ENCODE measurements at regions not wholly inside any gene's neighbourhood (a gene's known extent, or its start where the extent isn't known, plus 50 kb on each side); places are given as distances from the start of the nearest gene placed in this dataset.

DNA sequence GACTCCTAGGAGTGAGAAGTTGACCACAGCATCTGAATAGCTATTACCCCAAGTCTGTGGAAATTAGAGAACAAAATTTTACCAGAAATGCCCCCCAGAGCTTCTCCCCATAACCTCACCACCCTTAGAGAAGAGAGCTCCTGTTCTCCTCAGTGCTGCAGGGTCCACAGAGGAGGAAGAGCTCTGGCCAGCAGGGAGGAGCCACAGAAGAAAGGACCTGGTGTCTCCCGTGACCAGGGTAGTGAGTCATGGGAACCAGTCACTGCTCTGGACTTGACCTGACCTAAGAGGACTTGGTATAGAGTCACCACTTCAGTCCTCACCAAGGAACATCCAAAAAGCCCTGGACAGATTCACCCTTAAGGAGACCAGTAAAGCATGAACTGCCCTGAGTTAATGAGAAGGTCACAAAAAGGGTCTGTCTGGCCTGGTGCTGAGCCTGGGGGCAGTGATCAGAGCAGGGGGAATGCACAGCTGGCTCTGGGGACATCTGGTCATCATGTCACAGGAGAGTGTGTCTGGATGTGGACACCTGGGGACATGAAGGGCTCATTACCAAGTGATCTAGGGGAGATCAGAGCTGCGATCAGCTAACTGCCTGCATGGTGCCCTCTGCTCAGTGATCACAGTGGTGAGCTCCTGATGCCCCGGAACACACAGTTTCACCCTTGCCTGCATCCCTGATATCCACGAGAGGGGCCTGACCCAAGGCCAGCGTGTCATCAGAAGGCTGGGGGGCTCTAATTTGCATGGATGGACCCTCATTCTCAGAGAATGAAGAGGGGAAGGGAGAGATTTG is 103.3 kb upstream of the TOP3B start:
- TF ChIP-seq, protein P1, sequence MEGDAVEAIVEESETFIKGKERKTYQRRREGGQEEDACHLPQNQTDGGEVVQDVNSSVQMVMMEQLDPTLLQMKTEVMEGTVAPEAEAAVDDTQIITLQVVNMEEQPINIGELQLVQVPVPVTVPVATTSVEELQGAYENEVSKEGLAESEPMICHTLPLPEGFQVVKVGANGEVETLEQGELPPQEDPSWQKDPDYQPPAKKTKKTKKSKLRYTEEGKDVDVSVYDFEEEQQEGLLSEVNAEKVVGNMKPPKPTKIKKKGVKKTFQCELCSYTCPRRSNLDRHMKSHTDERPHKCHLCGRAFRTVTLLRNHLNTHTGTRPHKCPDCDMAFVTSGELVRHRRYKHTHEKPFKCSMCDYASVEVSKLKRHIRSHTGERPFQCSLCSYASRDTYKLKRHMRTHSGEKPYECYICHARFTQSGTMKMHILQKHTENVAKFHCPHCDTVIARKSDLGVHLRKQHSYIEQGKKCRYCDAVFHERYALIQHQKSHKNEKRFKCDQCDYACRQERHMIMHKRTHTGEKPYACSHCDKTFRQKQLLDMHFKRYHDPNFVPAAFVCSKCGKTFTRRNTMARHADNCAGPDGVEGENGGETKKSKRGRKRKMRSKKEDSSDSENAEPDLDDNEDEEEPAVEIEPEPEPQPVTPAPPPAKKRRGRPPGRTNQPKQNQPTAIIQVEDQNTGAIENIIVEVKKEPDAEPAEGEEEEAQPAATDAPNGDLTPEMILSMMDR (IDR thresholded peaks at IDR 0.05; ENCODE audit: extremely low read depth, insufficient read depth, missing control alignments) = no peak
- no peak for DNase-seq (ENCODE audit: low spot score)
- in situ Hi-C loops (cut with MboI; ENCODE audit: low pct_unique_long_range_greater_than_20kb, low sequenced_read_pairs, unreplicated experiment) = no loop called here

DNA sequence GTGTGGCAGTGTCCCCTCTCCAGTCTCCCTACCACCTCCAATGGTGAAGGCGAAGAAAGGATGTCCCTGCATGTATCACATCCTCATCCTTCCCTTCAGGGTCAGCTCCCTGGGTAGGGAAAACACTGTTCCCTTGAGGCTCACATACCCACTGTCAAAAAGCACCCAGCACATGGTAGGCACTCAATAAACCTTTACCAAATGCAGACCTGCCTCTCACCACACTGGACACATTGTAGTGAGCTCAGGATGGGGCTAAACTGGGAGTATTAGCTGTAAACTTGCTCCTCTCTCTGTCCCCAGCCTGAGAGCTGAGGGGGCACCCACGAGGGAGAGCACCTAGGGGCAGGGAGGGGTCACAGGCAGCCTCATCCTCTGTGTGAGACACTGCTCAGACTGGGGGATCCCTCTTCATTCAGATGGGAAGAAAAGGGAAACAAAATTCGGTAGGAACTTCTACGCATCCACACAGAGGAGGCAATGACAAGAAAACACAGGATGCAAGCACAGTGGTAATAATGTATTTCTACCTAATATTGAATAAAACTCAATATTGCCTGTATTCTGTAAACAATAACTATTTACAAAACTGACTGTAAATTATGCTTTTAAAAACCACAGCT is 101.6 kb upstream of the TOP3B start:
- TF ChIP-seq, protein P1 (IDR thresholded peaks at IDR 0.05; ENCODE audit: extremely low read depth, insufficient read depth, missing control alignments) = no peak
- no peak for DNase-seq (ENCODE audit: low spot score)
- in situ Hi-C loops (cut with MboI; ENCODE audit: low pct_unique_long_range_greater_than_20kb, low sequenced_read_pairs, unreplicated experiment) = no loop called here

DNA sequence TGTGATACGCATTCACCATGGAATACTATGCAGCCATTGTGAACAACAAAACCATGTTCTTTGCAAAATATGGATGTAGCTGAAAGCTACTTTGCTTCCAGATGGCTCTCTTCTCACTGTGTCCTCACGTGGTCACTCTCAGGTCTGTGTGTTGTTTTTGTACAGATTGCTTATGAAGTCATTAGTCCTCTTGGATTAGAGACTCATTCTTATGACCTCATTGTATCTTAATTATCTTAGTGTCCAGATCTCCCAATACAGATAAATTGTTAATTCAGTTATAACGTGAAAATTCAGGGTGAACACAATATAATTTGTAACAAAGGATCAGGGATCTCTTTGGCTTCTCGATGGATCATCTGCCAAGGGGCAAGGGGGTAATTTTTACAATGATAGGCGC is 100.4 kb upstream of the TOP3B start:
- TF ChIP-seq, protein P1 (IDR thresholded peaks at IDR 0.05; ENCODE audit: extremely low read depth, insufficient read depth, missing control alignments) = no peak
- DNase-seq (ENCODE audit: low spot score) = no peak
- in situ Hi-C loops (cut with MboI; ENCODE audit: low pct_unique_long_range_greater_than_20kb, low sequenced_read_pairs, unreplicated experiment) = no loop called here

DNA sequence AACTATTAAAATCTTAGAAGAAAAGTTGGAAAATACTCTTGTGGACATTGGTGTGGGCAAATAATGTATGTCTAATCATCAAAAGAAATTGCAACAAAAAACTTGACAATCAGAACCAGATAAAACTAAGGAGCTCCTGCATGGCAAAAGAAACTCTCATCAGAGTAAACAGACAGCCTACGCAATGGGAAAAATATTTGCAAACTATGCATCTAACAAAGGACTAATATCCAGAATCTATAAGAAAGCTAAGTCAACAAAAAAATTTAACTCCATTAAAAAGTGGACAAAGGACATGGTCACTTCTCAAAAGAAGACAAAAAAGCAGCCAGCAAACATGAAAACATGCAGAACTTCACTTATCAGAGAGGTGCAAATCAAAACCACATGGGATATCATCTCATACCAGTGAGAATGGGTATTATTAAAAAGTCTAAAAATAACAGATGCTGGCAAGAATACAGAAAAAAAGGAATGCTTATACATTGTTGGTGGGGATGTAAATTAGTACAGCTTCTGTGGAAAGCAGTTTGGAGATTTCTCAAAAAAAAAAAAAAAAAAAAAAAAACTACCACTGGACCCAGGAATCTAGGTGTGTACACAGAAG is 99.7 kb upstream of the TOP3B start:
- in situ Hi-C loops (cut with MboI; ENCODE audit: low pct_unique_long_range_greater_than_20kb, low sequenced_read_pairs, unreplicated experiment) = no loop called here

DNA sequence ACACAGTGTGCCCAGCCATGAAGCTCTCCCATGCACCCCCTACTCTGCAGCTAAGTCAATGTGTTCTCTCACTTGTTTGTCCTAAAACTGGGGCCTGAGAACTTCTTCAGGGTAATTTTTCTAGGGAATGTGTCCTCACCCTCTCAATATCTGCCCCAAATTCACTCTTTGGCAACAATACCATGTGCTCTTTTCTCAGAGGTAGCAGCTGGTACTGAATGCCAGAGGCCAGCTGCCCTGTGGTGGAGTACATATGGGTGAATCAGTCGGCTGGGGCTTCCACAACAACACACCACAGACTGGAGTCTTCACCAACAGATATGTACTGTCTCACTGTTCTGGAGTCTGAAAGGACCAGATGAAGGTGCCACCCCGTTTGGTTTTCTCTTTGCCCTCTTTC is 97.7 kb upstream of the TOP3B start:
- no peak for DNase-seq (ENCODE audit: low spot score)
- TF ChIP-seq, protein P1 (IDR thresholded peaks at IDR 0.05; ENCODE audit: extremely low read depth, insufficient read depth, missing control alignments) = no peak
- in situ Hi-C loops (cut with MboI; ENCODE audit: low pct_unique_long_range_greater_than_20kb, low sequenced_read_pairs, unreplicated experiment) = no loop called here

More for the DNA sequence above, 99.7 kb upstream of the TOP3B start:
- TF ChIP-seq, protein P1 (IDR thresholded peaks at IDR 0.05; ENCODE audit: extremely low read depth, insufficient read depth, missing control alignments) = no peak
- no peak for DNase-seq (ENCODE audit: low spot score)

DNA sequence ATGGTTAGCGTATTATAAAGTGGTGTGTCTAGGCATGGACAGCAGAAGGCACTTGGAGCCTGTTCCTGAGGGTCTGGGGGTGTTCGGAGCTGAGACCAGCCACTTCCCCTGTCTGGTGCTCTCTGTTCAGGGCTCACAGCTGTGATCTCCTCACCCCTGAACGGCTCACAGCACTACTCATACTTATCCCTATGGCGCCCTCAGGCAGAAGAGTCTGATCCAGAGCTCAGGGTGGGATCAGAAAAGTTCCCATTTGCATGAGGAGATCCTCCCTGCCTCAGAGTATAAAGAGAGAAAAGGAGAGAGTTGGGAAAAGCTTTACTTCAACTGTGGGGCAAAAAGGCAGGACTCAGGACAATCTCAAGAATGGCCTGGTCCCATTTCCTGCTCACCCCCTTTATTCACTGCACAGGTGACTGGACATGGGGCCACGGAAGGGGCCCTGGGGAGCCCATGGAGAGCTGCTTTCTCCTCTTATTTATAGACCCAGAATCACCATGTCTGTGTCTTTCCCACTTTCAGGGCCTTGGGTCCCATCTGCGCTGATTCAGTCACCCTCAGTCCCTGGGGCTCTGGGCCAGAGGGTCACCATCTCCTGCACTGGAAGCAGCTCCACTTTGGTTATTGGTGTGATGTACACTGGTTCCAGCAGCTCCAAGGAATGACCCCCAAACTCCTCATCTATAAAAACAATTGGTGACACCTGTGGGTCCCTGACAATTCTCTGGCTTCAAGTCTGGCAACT is 97.0 kb upstream of the TOP3B start:
- no peak for DNase-seq (ENCODE audit: low spot score)
- in situ Hi-C loops (cut with MboI; ENCODE audit: low pct_unique_long_range_greater_than_20kb, low sequenced_read_pairs, unreplicated experiment) = no loop called here
- TF ChIP-seq, protein P1 (IDR thresholded peaks at IDR 0.05; ENCODE audit: extremely low read depth, insufficient read depth, missing control alignments) = no peak

Measured in GM13977 (cell line).